ENCODE measurements at regions not wholly inside any gene's neighbourhood (a gene's known extent, or its start where the extent isn't known, plus 50 kb on each side); places are given as distances from the start of the nearest gene placed in this dataset.
"Not testable (repeated sequence)": the region's sequence is repeated elsewhere in the genome, so short reads cannot be mapped to it uniquely, and the experiment has no call there.

DNA sequence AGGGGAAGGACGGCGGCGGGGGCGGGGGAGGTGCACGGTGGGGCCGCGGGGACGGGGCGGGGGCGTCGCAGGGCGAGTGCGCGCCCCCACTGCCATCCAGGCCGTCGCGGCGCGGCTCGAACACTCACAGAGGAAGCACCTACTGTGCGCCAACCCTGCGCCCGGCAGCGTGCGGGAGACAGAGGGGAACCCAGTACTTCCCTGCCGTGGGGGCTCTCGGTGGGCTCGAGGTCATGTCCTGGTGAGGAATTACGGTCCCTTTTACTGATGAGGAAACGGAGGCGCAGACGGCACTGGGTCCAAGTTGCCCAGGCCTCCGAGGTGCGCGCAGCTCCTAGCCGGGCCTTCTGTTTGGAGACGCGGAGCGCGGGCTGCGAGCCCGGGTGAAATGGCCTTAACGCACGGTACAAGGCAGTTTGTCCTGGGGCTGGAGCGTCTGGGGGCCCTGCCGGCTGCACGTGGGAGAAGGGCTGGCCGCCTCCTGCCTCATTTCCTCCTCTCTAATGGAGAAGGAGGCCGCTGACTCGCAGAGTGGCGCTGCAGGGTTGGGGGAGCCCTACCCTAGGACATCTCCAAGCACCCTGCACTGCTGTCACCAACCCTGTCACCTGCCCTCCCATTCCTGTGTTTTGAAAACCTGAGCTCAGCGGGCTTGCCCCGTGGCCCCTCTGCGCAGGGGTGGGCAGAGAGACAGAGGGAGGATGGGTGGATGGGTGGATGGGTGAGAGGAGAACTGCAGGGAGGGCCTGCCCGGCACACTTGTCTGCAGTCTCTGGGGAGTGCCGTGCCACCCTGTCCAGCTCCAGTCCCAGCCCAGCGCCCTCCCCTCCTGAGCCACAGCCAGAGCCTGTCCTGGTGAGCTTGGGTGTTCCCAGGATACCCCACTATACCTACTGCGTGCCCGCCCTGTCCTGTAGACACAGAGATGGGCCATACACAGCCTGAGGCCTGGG is 106.0 kb downstream of the ADRA2C start:
- DNase-seq (ENCODE audit: low read depth): no peak
- no peak overlapping the region for H3K4me3 ChIP-seq (ENCODE audit: low read depth, low read length)
- TF ChIP-seq, protein P1, sequence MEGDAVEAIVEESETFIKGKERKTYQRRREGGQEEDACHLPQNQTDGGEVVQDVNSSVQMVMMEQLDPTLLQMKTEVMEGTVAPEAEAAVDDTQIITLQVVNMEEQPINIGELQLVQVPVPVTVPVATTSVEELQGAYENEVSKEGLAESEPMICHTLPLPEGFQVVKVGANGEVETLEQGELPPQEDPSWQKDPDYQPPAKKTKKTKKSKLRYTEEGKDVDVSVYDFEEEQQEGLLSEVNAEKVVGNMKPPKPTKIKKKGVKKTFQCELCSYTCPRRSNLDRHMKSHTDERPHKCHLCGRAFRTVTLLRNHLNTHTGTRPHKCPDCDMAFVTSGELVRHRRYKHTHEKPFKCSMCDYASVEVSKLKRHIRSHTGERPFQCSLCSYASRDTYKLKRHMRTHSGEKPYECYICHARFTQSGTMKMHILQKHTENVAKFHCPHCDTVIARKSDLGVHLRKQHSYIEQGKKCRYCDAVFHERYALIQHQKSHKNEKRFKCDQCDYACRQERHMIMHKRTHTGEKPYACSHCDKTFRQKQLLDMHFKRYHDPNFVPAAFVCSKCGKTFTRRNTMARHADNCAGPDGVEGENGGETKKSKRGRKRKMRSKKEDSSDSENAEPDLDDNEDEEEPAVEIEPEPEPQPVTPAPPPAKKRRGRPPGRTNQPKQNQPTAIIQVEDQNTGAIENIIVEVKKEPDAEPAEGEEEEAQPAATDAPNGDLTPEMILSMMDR (IDR thresholded peaks at IDR 0.05; ENCODE audit: insufficient read depth, low read depth, low read length): no peak

DNA sequence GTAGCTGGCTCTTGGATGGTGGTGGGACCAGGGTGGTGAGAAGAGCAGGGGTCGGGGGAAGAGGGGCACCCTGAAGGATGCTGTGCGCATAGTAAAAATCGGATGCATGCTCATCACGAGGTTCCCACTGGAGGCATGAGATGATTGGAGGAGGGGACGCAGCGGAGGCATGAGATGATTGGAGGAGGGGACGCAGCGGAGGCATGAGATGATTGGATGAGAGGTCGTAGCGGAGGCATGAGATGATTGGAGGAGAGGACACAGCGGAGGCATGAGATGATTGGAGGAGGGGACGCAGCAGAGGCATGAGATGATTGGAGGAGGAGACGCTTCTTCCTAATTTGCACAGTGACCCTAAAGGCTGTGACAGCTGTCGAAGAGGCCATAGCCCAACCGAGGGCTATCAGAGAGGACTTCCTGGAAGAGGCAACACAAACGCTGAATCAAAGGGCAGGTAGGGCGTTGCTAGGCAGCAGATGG is 106.7 kb downstream of the ADRA2C start:
- no peak for DNase-seq (ENCODE audit: low read depth)
- H3K4me3 ChIP-seq (ENCODE audit: low read depth, low read length): no peak overlapping the region
- TF ChIP-seq, protein P1 (IDR thresholded peaks at IDR 0.05; ENCODE audit: insufficient read depth, low read depth, low read length): no peak

DNA sequence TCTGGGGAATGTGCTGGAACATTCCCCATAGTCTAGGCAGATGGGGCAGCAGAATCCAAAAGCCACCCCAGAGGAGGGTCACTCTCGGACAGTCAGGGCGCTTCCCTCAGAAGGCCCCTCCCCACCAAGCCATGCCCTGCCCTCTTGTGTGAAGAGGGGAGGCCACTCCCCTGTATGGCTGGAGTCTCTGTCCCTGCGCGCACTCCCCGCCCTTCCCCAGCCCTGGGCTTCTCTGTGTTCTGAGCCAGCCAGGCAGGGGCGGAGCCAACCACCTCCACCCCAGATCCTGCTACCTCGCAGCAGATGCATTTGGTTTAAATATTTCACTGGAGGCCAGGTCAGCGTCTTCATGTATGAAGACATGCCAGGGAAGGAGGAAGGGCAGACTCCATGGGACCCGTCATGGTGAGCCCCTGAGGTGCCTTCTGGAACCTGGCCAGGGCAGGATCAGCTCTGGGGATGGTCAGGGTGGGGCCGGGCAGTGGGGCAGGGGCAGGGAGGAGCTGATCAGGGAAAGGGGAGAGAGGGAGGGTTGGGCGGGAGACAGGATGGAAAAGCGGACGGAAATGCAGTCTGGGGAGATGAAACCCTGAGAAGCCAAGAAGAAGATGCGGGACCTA is 107.3 kb downstream of the ADRA2C start:
- no peak for DNase-seq (ENCODE audit: low read depth)
- TF ChIP-seq, protein P1 (IDR thresholded peaks at IDR 0.05; ENCODE audit: insufficient read depth, low read depth, low read length): no peak
- no peak overlapping the region for H3K4me3 ChIP-seq (ENCODE audit: low read depth, low read length)

DNA sequence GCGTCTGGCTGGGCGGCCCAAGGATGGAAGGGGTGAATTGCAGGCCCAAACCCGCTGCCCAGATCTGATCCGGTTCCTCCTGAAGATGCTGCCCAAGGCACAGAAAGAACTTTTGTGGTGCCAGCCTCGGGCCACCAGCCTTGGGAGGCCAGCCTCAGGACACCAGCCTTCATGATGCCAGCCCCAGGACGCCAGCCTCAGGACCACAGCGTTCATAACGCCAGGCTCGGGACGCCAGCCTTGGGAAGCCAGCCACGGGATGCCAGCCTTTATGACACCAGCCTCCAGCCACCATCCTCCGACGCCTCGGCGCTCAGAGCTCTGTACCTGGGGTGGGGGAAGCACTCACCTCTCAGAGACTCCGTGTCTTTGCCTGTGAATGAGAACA is 107.8 kb downstream of the ADRA2C start:
- no peak for DNase-seq (ENCODE audit: low read depth)
- TF ChIP-seq, protein P1 (IDR thresholded peaks at IDR 0.05; ENCODE audit: insufficient read depth, low read depth, low read length): no peak
- no peak overlapping the region for H3K4me3 ChIP-seq (ENCODE audit: low read depth, low read length)

DNA sequence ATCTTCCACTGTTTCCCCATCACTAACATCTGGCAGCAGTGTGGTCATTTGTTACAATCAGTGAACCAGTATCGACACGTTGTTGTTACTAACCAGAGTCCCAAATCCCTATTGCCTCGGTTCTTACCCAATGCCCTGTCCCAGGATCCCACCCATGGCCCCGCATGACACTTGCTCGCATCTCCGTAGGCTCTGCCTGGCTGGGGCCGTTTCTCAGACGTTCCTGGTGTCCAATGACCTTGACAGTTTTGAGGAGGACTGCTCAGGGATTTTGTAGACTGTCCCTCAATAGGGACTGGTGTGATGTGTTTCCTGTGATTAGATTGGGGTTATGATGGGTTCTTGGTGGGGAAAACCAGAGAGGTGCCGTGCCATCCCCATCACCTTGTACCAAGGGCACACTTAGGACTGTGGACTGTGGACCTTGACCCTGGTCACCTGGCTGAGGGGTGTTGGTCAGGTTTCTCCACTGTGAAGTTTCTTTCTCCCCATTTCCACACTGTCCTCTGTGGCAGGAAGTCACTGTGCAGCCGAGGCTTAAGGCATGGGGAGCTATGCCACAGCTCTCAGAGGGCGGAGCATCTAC is 108.4 kb downstream of the ADRA2C start:
- H3K4me3 ChIP-seq (ENCODE audit: low read depth, low read length): no peak overlapping the region
- DNase-seq (ENCODE audit: low read depth): no peak
- TF ChIP-seq, protein P1 (IDR thresholded peaks at IDR 0.05; ENCODE audit: insufficient read depth, low read depth, low read length): no peak

DNA sequence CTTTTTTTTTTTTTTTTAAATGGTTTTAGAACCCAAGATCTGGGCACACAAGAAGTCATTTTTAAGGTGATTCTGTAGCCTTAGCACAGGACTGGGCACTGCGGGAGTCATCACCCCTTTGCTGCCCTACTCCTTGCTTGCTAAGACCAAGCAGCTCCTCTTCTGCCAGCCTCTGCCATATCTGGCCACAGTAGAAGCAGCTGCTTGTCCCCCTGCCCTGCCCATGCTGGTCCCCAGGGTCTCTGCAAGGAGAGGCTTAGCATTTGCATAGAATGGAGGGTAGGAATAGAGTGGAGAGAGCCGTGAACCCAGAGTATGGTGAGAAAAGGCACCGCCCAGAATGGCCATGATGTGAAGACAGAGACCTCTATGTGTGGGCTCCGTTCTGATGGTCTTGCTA is 109.3 kb downstream of the ADRA2C start:
- TF ChIP-seq, protein P1 (IDR thresholded peaks at IDR 0.05; ENCODE audit: insufficient read depth, low read depth, low read length): no peak
- no peak overlapping the region for H3K4me3 ChIP-seq (ENCODE audit: low read depth, low read length)
- DNase-seq (ENCODE audit: low read depth): no peak

DNA sequence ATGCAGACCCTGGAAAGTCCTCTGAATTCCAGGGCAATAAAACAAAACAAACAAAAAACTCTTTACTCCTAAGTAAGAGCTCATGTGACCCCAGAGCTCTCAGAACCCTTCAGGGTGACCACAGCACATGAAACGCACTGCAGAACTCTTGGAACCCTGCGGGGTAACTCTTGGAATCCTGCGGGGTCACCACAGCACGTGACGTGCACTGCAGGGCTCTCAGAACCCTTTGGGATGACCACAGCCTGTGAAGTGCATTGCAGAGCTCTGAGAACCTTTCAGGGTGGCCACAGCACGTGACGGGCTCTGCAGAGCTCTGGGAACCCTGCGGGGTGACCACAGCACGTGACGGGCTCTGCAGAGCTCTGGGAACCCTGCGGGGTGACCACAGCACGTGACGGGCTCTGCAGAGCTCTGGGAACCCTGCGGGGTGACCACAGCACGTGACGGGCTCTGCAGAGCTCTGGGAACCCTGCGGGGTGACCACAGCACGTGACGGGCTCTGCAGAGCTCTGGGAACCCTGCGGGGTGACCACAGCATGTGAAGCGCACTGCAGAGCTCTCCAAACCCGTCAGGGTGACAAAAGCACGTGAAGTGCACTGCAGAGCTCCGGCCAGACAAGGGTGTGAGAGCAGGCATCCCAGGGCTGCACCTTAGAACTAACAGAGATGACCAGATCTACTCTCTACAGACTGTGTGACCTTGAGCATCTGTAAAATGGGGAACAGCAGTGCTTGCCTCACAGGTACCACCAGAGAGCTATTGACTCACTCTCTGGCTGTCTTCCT is 110.1 kb downstream of the ADRA2C start:
- H3K4me3 ChIP-seq (ENCODE audit: low read depth, low read length); DNase-seq (ENCODE audit: low read depth): not testable (repeated sequence)

Measured in fibroblast of villous mesenchyme (primary cell).